Anterior cingulate cortex (tissue), 58 donors: ENCODE measurements at regions not wholly inside any gene's neighbourhood (a gene's known extent, or its start where the extent isn't known, plus 50 kb on each side); places are given as distances from the start of the nearest gene placed in this dataset.
"Not testable (repeated sequence)": the region's sequence is repeated elsewhere in the genome, so short reads cannot be mapped to it uniquely, and the experiment has no call there.

Experiments
- DNase-seq, 58 donors: peaks; one replicate each; lab custom pipeline; 2025; lab: John Stamatoyannopoulos, UW

GRCh38 chr9:75529463-75529862 lies 361.0 kb upstream of the PCSK5 start:
- no peak for DNase-seq

- no peak for DNase-seq
Measured at GRCh38 chr9:75531588-75531987, 358.9 kb upstream of the PCSK5 start.

- no peak for DNase-seq
Measured at GRCh38 chr9:75532233-75533050, 358.0 kb upstream of the PCSK5 start.

GRCh38 chr9:75539523-75539922 lies 350.9 kb upstream of the PCSK5 start:
- no peak for DNase-seq

- no peak for DNase-seq
Measured at GRCh38 chr9:75540185-75540584, 350.3 kb upstream of the PCSK5 start.

GRCh38 chr9:75541734-75542133 lies 348.7 kb upstream of the PCSK5 start:
- peak in 15 of 58 donors; percentile 2 to 40 (median 11) for DNase-seq

- no peak for DNase-seq
Measured at GRCh38 chr9:75544815-75545214, 345.7 kb upstream of the PCSK5 start.

- DNase-seq, result no peak
Measured at GRCh38 chr9:75545287-75545686, 345.2 kb upstream of the PCSK5 start.

GRCh38 chr9:75548871-75549270 lies 341.6 kb upstream of the PCSK5 start:
- no peak for DNase-seq

- no peak for DNase-seq
Measured at GRCh38 chr9:75551861-75552260, 338.6 kb upstream of the PCSK5 start.

GRCh38 chr9:75552941-75553340 lies 337.5 kb upstream of the PCSK5 start:
- no peak for DNase-seq

- not testable (repeated sequence) for DNase-seq
Measured at GRCh38 chr9:75566813-75567212, 323.7 kb upstream of the PCSK5 start.

GRCh38 chr9:75570538-75570937 lies 319.9 kb upstream of the PCSK5 start:
- DNase-seq, result no peak

GRCh38 chr9:75574569-75574968 lies 315.9 kb upstream of the PCSK5 start:
- DNase-seq, result no peak

GRCh38 chr9:75582870-75583269 lies 307.6 kb upstream of the PCSK5 start:
- no peak for DNase-seq

- no peak for DNase-seq
Measured at GRCh38 chr9:75588808-75589207, 301.7 kb upstream of the PCSK5 start.

GRCh38 chr9:75589497-75589896 lies 301.0 kb upstream of the PCSK5 start:
- no peak for DNase-seq

GRCh38 chr9:75591972-75592371 lies 298.5 kb upstream of the PCSK5 start:
- no peak for DNase-seq

GRCh38 chr9:75592586-75592985 lies 297.9 kb upstream of the PCSK5 start:
- DNase-seq, result peak in 1 of 58 donors; percentile 1

GRCh38 chr9:75593920-75594319 lies 296.6 kb upstream of the PCSK5 start:
- no peak for DNase-seq

- DNase-seq, result no peak
Measured at GRCh38 chr9:75599126-75599525, 291.3 kb upstream of the PCSK5 start.

- no peak for DNase-seq
Measured at GRCh38 chr9:75601280-75601679, 289.2 kb upstream of the PCSK5 start.

- no peak for DNase-seq
Measured at GRCh38 chr9:75602060-75602459, 288.4 kb upstream of the PCSK5 start.
